ENCODE measurements at regions not wholly inside any gene's neighbourhood (a gene's known extent, or its start where the extent isn't known, plus 50 kb on each side); places are given as distances from the start of the nearest gene placed in this dataset.

- in situ Hi-C loops (cut with MboI; ENCODE audit: low pct_unique_long_range_greater_than_20kb, low sequenced_read_pairs, unreplicated experiment) = loop anchor here (25.0 kb wide), 1 partner anchor 560 kb away; no protein-coding TSS in a partner anchor
Measured at GRCh38 chr18:45222180-45222579, 393.1 kb upstream of the SLC14A2 start.

GRCh38 chr18:45227001-45227742 is 388.1 kb upstream of the SLC14A2 start:
- no peak for DNase-seq (ENCODE audit: low spot score)
- TF ChIP-seq CTCF (IDR thresholded peaks at IDR 0.05; ENCODE audit: extremely low read depth, insufficient read depth, missing control alignments) = no peak
- in situ Hi-C loops (cut with MboI; ENCODE audit: low pct_unique_long_range_greater_than_20kb, low sequenced_read_pairs, unreplicated experiment) = no loop called here

More at GRCh38 chr18:45222180-45222579, 393.1 kb upstream of the SLC14A2 start:
- TF ChIP-seq CTCF (IDR thresholded peaks at IDR 0.05; ENCODE audit: extremely low read depth, insufficient read depth, missing control alignments) = no peak
- DNase-seq (ENCODE audit: low spot score) = no peak

- in situ Hi-C loops (cut with MboI; ENCODE audit: low pct_unique_long_range_greater_than_20kb, low sequenced_read_pairs, unreplicated experiment) = no loop called here
- no peak for DNase-seq (ENCODE audit: low spot score)
- TF ChIP-seq CTCF (IDR thresholded peaks at IDR 0.05; ENCODE audit: extremely low read depth, insufficient read depth, missing control alignments) = no peak
Measured at GRCh38 chr18:45228796-45229388, 386.4 kb upstream of the SLC14A2 start.

- in situ Hi-C loops (cut with MboI; ENCODE audit: low pct_unique_long_range_greater_than_20kb, low sequenced_read_pairs, unreplicated experiment) = no loop called here
- no peak for TF ChIP-seq CTCF (IDR thresholded peaks at IDR 0.05; ENCODE audit: extremely low read depth, insufficient read depth, missing control alignments)
- DNase-seq (ENCODE audit: low spot score) = no peak
Measured at GRCh38 chr18:45231617-45232016, 383.7 kb upstream of the SLC14A2 start.

- DNase-seq (ENCODE audit: low spot score) = no peak
- in situ Hi-C loops (cut with MboI; ENCODE audit: low pct_unique_long_range_greater_than_20kb, low sequenced_read_pairs, unreplicated experiment) = no loop called here
- TF ChIP-seq CTCF (IDR thresholded peaks at IDR 0.05; ENCODE audit: extremely low read depth, insufficient read depth, missing control alignments) = no peak
Measured at GRCh38 chr18:45232061-45232460, 383.2 kb upstream of the SLC14A2 start.

- in situ Hi-C loops (cut with MboI; ENCODE audit: low pct_unique_long_range_greater_than_20kb, low sequenced_read_pairs, unreplicated experiment) = no loop called here
- no peak for DNase-seq (ENCODE audit: low spot score)
- TF ChIP-seq CTCF (IDR thresholded peaks at IDR 0.05; ENCODE audit: extremely low read depth, insufficient read depth, missing control alignments) = no peak
Measured at GRCh38 chr18:45236676-45237075, 378.6 kb upstream of the SLC14A2 start.

All from GM13977 (cell line).